T47D (cell line): ENCODE measurements at regions not wholly inside any gene's neighbourhood (a gene's known extent, or its start where the extent isn't known, plus 50 kb on each side); places are given as distances from the start of the nearest gene placed in this dataset.

Source experiments
- DNase-seq, 2 experiments: peaks; one replicate each; pipeline versions ENCODE4 v3.0.0 to v3.0.0-alpha.2; 2011 to 2012; ENCODE audit warnings: low read depth in 1 of 2, low spot score in 1 of 2
- JUND ChIP-seq: IDR thresholded peaks from 2 replicates; pipeline ENCODE4 v1.6.1; 2012; ENCODE audit warnings: low read depth
- in situ Hi-C: cut with HindIII; loops from 2 replicates; pipeline ENCODE4 v1.10.0; 2016; ENCODE audit warnings: low sequenced_read_pairs, low pct_unique_long_range_greater_than_20kb

GRCh38 chr6:132147530-132148011 lies 196.4 kb upstream of the CCN2 start:
- no peak for TF ChIP-seq JUND
- no peak for DNase-seq
- in situ Hi-C loops, result no loop called here

- in situ Hi-C loops, result no loop called here
- TF ChIP-seq JUND, result no peak
- no peak for DNase-seq
Observed at GRCh38 chr6:132144456-132144855, 193.3 kb upstream of the CCN2 start.

GRCh38 chr6:132143258-132143657 lies 192.1 kb upstream of the CCN2 start:
- in situ Hi-C loops, result no loop called here
- TF ChIP-seq JUND, result no peak
- no peak for DNase-seq

GRCh38 chr6:132142768-132143167 lies 191.6 kb upstream of the CCN2 start:
- in situ Hi-C loops, result no loop called here
- no peak for DNase-seq
- no peak for TF ChIP-seq JUND

GRCh38 chr6:132142308-132142707 lies 191.1 kb upstream of the CCN2 start:
- no peak for TF ChIP-seq JUND
- no peak for DNase-seq
- in situ Hi-C loops, result no loop called here

GRCh38 chr6:132140189-132140588 lies 189.0 kb upstream of the CCN2 start:
- in situ Hi-C loops, result no loop called here
- no peak for TF ChIP-seq JUND
- no peak for DNase-seq

- in situ Hi-C loops, result no loop called here
- no peak for DNase-seq
- no peak for TF ChIP-seq JUND
Observed at GRCh38 chr6:132139611-132140010, 188.4 kb upstream of the CCN2 start.

- in situ Hi-C loops, result no loop called here
- no peak for TF ChIP-seq JUND
- no peak for DNase-seq
Observed at GRCh38 chr6:132136981-132137380, 185.8 kb upstream of the CCN2 start.

- in situ Hi-C loops, result no loop called here
- no peak for DNase-seq
- TF ChIP-seq JUND, result no peak
Observed at GRCh38 chr6:132135409-132135808, 184.2 kb upstream of the CCN2 start.

GRCh38 chr6:132133736-132134445 lies 182.7 kb upstream of the CCN2 start:
- DNase-seq, result no peak
- in situ Hi-C loops, result no loop called here
- no peak for TF ChIP-seq JUND

GRCh38 chr6:132132924-132133639 lies 181.9 kb upstream of the CCN2 start:
- no peak for DNase-seq

GRCh38 chr6:132132422-132132821 lies 181.2 kb upstream of the CCN2 start:
- in situ Hi-C loops, result no loop called here
- TF ChIP-seq JUND, result no peak
- no peak for DNase-seq

More at GRCh38 chr6:132132924-132133639, 181.9 kb upstream of the CCN2 start:
- in situ Hi-C loops, result no loop called here
- TF ChIP-seq JUND, result no peak

- in situ Hi-C loops, result no loop called here
- no peak for TF ChIP-seq JUND
- no peak for DNase-seq
Observed at GRCh38 chr6:132131758-132132157, 180.6 kb upstream of the CCN2 start.

GRCh38 chr6:132131351-132131750 lies 180.2 kb upstream of the CCN2 start:
- no peak for DNase-seq
- in situ Hi-C loops, result no loop called here
- TF ChIP-seq JUND, result no peak
